HepG2 (cell line): ENCODE measurements at regions not wholly inside any gene's neighbourhood (a gene's known extent, or its start where the extent isn't known, plus 50 kb on each side); places are given as distances from the start of the nearest gene placed in this dataset.

Source experiments
- ATAC-seq: fragments of 200-7000 bp; cut with Tn5 transposase; 3 replicates; pipeline ENCODE4 v1.9.1; 2020; ENCODE audit warnings: mild to moderate bottlenecking, moderate library complexity
- BruUV-seq: library from RNA; stranded (reverse); fragments of 400-500 nt; replicated peaks from 2 replicates; lab custom pipeline; 2021; lab: Mats Ljungman, UMichigan
- CTCF ChIA-PET: fragments of 300-600 bp; formaldehyde crosslinking; extraction: SDS; loops from one replicate; lab custom pipeline; 2021; ENCODE audit warnings: low total read pairs, inconsistent platforms, low intra/inter-chr PET ratio; lab: Yijun Ruan, JAX
- POLR2A ChIA-PET: fragments of 350-600 bp; sonication (Branson Sonifier 250); formaldehyde crosslinking; loops from one replicate; lab custom pipeline; 2020; ENCODE audit warnings: antibody characterized with exemption, inconsistent platforms; lab: Yijun Ruan, JAX
- DNase-seq: peaks from one replicate; pipeline ENCODE4 v3.0.0-alpha.2; 2015; ENCODE audit warnings: low spot score
- FAIRE-seq: peaks from 3 replicates; lab custom pipeline; 2011; peaks lifted over from hg19 to GRCh38; lab: Jason Lieb, UNC
- H2AFZ ChIP-seq: one replicate; pipeline ENCODE4 v1.6.1; 2011; ENCODE audit warnings: low read length, inconsistent platforms
- H3K27ac ChIP-seq: fragments of 300-600 bp; 3 replicates; pipeline ENCODE4 v1.8.0; 2011; ENCODE audit warnings: mixed run types, mild to moderate bottlenecking, mixed read lengths, low read length, inconsistent platforms; ENCODE audit not compliant: insufficient read depth; ENCODE audit errors: extremely low read length
- H3K27me3 ChIP-seq, 2 experiments: fragments of 200-600 bp in 1 of 2; 2 replicates in 1 of 2; 3 replicates in 1 of 2; pipeline versions ENCODE4 v1.6.0 to v1.8.0; 2011; ENCODE audit warnings: low read length in 2 of 2, mild to moderate bottlenecking in 2 of 2, moderate library complexity in 2 of 2, inconsistent platforms in 1 of 2; ENCODE audit not compliant: insufficient read depth in 2 of 2, control insufficient read depth in 1 of 2
- H3K36me3 ChIP-seq, 2 experiments: fragments of 200-600 bp in 1 of 2; replicated peaks in 1 of 2; 2 replicates in 1 of 2; 3 replicates in 1 of 2; pipeline versions ENCODE4 v1.5.1 to v1.8.0; 2011; ENCODE audit warnings: low read length in 2 of 2, inconsistent platforms in 1 of 2; ENCODE audit not compliant: insufficient read depth in 2 of 2, control insufficient read depth in 1 of 2
- H3K4me1 ChIP-seq: 2 replicates; pipeline ENCODE4 v1.5.1; 2012; ENCODE audit warnings: low read length, inconsistent platforms; ENCODE audit not compliant: insufficient read depth
- H3K4me2 ChIP-seq: 2 replicates; pipeline ENCODE4 v1.6.0; 2011; ENCODE audit warnings: low read depth, low read length, inconsistent platforms
- H3K4me3 ChIP-seq, 3 experiments: fragments of 200-600 bp in 1 of 3; sonication (generic), shearing (Covaris generic) in 1 of 3; replicated peaks in 1 of 3; 2 replicates each; pipeline ENCODE4 v1.5.1; 2011 to 2016; ENCODE audit warnings: low read length in 3 of 3, inconsistent platforms in 2 of 3, low read depth in 2 of 3, mild to moderate bottlenecking in 2 of 3, control low read depth in 1 of 3, mixed read lengths in 1 of 3; ENCODE audit not compliant: insufficient read depth in 1 of 3
- H3K79me2 ChIP-seq: one replicate; pipeline ENCODE4 v1.6.1; 2011; ENCODE audit warnings: low read length, inconsistent platforms; ENCODE audit not compliant: insufficient read depth
- H3K9ac ChIP-seq: 2 replicates; pipeline ENCODE4 v1.6.0; 2011; ENCODE audit warnings: mild to moderate bottlenecking, low read depth, low read length, inconsistent platforms; ENCODE audit not compliant: insufficient read depth
- H3K9me3 ChIP-seq: 2 replicates; pipeline ENCODE4 v1.5.1; 2012; ENCODE audit warnings: mild to moderate bottlenecking, low read length
- H4K20me1 ChIP-seq: 2 replicates; pipeline ENCODE4 v1.6.0; 2011; ENCODE audit warnings: inconsistent platforms, mild to moderate bottlenecking, low read length, moderate library complexity; ENCODE audit not compliant: insufficient read depth
- NR2F2 ChIP-seq: IDR thresholded peaks from 2 replicates; pipeline ENCODE4 v1.6.1; 2012; ENCODE audit warnings: low read depth, inconsistent platforms, borderline replicate concordance
- PAF1 ChIP-seq: IDR thresholded peaks from 2 replicates; pipeline ENCODE4 v1.6.1; 2016; ENCODE audit warnings: missing genetic modification reagents, missing compliant biosample characterization
- SRSF1 ChIP-seq: fragments of 200-400 bp; formaldehyde crosslinking; optimal IDR thresholded peaks from 2 replicates; pipeline ENCODE3; 2017; ENCODE audit warnings: mild to moderate bottlenecking, low read depth, low read length, moderate library complexity
- ZBTB14 ChIP-seq: sonication (generic); formaldehyde crosslinking; IDR thresholded peaks from 2 replicates; pipeline ENCODE4 v1.4.0; 2020; ENCODE audit warnings: missing genetic modification reagents
- ZBTB43 ChIP-seq: sonication (generic); formaldehyde crosslinking; conservative IDR thresholded peaks from 2 replicates; pipeline ENCODE4 v1.4.0; 2020; ENCODE audit warnings: missing genetic modification reagents
- ZNF136 ChIP-seq: sonication (generic); formaldehyde crosslinking; IDR thresholded peaks from 2 replicates; pipeline ENCODE4 v1.8.1; 2022; ENCODE audit warnings: low read depth, mild to moderate bottlenecking, moderate library complexity, missing genetic modification reagents
- ZNF446 ChIP-seq: sonication (generic); formaldehyde crosslinking; IDR thresholded peaks from 2 replicates; pipeline ENCODE4 v1.5.0; 2020; ENCODE audit warnings: mild to moderate bottlenecking, missing genetic modification reagents
- ZNF546 ChIP-seq: sonication (generic); formaldehyde crosslinking; conservative IDR thresholded peaks from 2 replicates; pipeline ENCODE4 v1.8.1; 2023; ENCODE audit warnings: mild to moderate bottlenecking, missing genetic modification reagents
- whole genome bisulfite sequencing: methylation state at CpG from one replicate; pipeline ENCODE4 v1.1.6; 2017; ENCODE audit warnings: low lambda C conversion rate; 5-methylcytosine and 5-hydroxymethylcytosine counted together
- in situ Hi-C: cut with HindIII; loops from 2 replicates; pipeline ENCODE4 v1.10.0; 2017; ENCODE audit warnings: low pct_unique_long_range_greater_than_20kb; ENCODE audit not compliant: extremely low pct_ligation_motif_present
- intact Hi-C: fragments of 100-400 bp; cut with micrococcal nuclease; formaldehyde crosslinking; loops from one replicate; pipeline ENCODE4 v1.10.0; 2022; ENCODE audit not compliant: unreplicated experiment

GRCh38 chr6:92109956-92110355 is 1309.4 kb downstream of the EPHA7 start:
- Histone ChIP-seq H3K27ac (no peak overlapping the region), H4K20me1 (no peaks in the 10 kb centered on the region), H2AFZ (no peak overlapping the region), H3K4me1 (no peaks in the 10 kb centered on the region), H3K36me3 (no peaks in the 10 kb centered on the region), H3K9me3 (no peaks in the 10 kb centered on the region), H3K4me3 (no peak overlapping the region), H3K27me3 (no peaks in the 10 kb centered on the region; a peak in 1 of 5 replicates), H3K79me2 (no peaks in the 10 kb centered on the region), H3K4me2 (no peak overlapping the region), H3K9ac (no peak overlapping the region)
- in situ Hi-C loops: no loop called here
- DNase-seq: no peak
- TF ChIP-seq ZBTB43 (CRISPR knock-in tag) (no peak), ZBTB14 (CRISPR knock-in tag) (no peak), ZNF136 (CRISPR knock-in tag) (no peak), NR2F2 (no peak), PAF1 (CRISPR knock-in tag) (no peak), SRSF1 (no peak)
- intact Hi-C loops: no loop called here
- no peak for FAIRE-seq
- CTCF ChIA-PET: no interaction called here
- 23% methylated on average over 5 of the region's 5 CpGs for WGBS
- no TSS peak for BruUV-seq
- ATAC-seq: no peak
- POLR2A ChIA-PET: no interaction called here

GRCh38 chr6:92109256-92109655 is 1310.1 kb downstream of the EPHA7 start:
- whole genome bisulfite sequencing: 52% methylated on average over 6 of the region's 13 CpGs
- no TSS peak for BruUV-seq
- Histone ChIP-seq H3K4me1 (no peaks in the 10 kb centered on the region), H3K9me3 (no peaks in the 10 kb centered on the region), H3K27me3 (no peaks in the 10 kb centered on the region; a peak in 1 of 5 replicates), H3K79me2 (no peaks in the 10 kb centered on the region), H4K20me1 (no peaks in the 10 kb centered on the region), H3K4me3 (no peak overlapping the region), H3K4me2 (no peak overlapping the region), H2AFZ (no peak overlapping the region), H3K36me3 (no peaks in the 10 kb centered on the region), H3K27ac (no peak overlapping the region), H3K9ac (no peak overlapping the region)
- POLR2A ChIA-PET: no interaction called here
- no peak for DNase-seq
- in situ Hi-C loops (no loop called here), intact Hi-C loops (no loop called here)
- CTCF ChIA-PET: no interaction called here
- no peak for ATAC-seq
- TF ChIP-seq ZNF546 (CRISPR knock-in tag) (no peak), ZNF446 (no peak)
- FAIRE-seq: no peak
